ENCODE measurements at regions not wholly inside any gene's neighbourhood (a gene's known extent, or its start where the extent isn't known, plus 50 kb on each side); places are given as distances from the start of the nearest gene placed in this dataset.

- H2AFZ ChIP-seq (ENCODE audit: low read depth, low read length), result no peak overlapping the region
- H3K79me2 ChIP-seq (ENCODE audit: insufficient read depth, low read length), result no peaks in the 10 kb centered on the region
- H3K4me2 ChIP-seq (ENCODE audit: insufficient read depth, low read length), result no peak overlapping the region
- H3K4me1 ChIP-seq (ENCODE audit: insufficient read depth, low read length), result no peaks in the 10 kb centered on the region
- peaks cover 2% of the 10 kb centered on the region for H3K9me3 ChIP-seq (ENCODE audit: insufficient read depth, low read length, severe bottlenecking)
- TF ChIP-seq EZH2 (IDR thresholded peaks at IDR 0.05; ENCODE audit: borderline replicate concordance, low read depth, low read length, severe bottlenecking) (no peak), CTCF (IDR thresholded peaks at IDR 0.05; ENCODE audit: borderline replicate concordance, extremely low read depth, low read length, poor library complexity, severe bottlenecking) (no peak)
- peaks cover 2% of the 10 kb centered on the region for H3K27me3 ChIP-seq (ENCODE audit: insufficient read depth, low read length, poor library complexity)
- H3K9ac ChIP-seq (ENCODE audit: low read depth, low read length), result no peak overlapping the region
- H3K27ac ChIP-seq (ENCODE audit: low read length), result no peak overlapping the region
- H4K20me1 ChIP-seq (ENCODE audit: insufficient read depth, low read length), result no peaks in the 10 kb centered on the region
- H3K4me3 ChIP-seq (ENCODE audit: low read depth in 1 of 2, low read length in 2 of 2), result no peak overlapping the region
- ATAC-seq (ENCODE audit: insufficient read depth, low read depth) (no peak), DNase-seq (no peak)
- no peaks in the 10 kb centered on the region for H3K36me3 ChIP-seq (ENCODE audit: insufficient read depth, low read length)
Observed at GRCh38 chr10:3010334-3010733, 57.0 kb upstream of the PFKP start.

GRCh38 chr10:3009341-3009740, 58.0 kb upstream of the PFKP start:
- Histone ChIP-seq H3K27ac (ENCODE audit: low read length) (no peak overlapping the region), H3K4me2 (ENCODE audit: insufficient read depth, low read length) (no peak overlapping the region), H3K79me2 (ENCODE audit: insufficient read depth, low read length) (no peaks in the 10 kb centered on the region), H3K4me1 (ENCODE audit: insufficient read depth, low read length) (no peaks in the 10 kb centered on the region), H3K36me3 (ENCODE audit: insufficient read depth, low read length) (no peaks in the 10 kb centered on the region), H3K9me3 (ENCODE audit: insufficient read depth, low read length, severe bottlenecking) (peaks cover 2% of the 10 kb centered on the region), H2AFZ (ENCODE audit: low read depth, low read length) (no peak overlapping the region), H3K4me3 (ENCODE audit: low read depth in 1 of 2, low read length in 2 of 2) (no peak overlapping the region), H3K27me3 (ENCODE audit: insufficient read depth, low read length, poor library complexity) (peaks cover 2% of the 10 kb centered on the region), H3K9ac (ENCODE audit: low read depth, low read length) (no peak overlapping the region), H4K20me1 (ENCODE audit: insufficient read depth, low read length) (no peaks in the 10 kb centered on the region)
- no peak for TF ChIP-seq EZH2 (IDR thresholded peaks at IDR 0.05; ENCODE audit: borderline replicate concordance, low read depth, low read length, severe bottlenecking)
- no peak for TF ChIP-seq CTCF (IDR thresholded peaks at IDR 0.05; ENCODE audit: borderline replicate concordance, extremely low read depth, low read length, poor library complexity, severe bottlenecking)
- no peak for DNase-seq
- ATAC-seq (ENCODE audit: insufficient read depth, low read depth), result no peak

DNA sequence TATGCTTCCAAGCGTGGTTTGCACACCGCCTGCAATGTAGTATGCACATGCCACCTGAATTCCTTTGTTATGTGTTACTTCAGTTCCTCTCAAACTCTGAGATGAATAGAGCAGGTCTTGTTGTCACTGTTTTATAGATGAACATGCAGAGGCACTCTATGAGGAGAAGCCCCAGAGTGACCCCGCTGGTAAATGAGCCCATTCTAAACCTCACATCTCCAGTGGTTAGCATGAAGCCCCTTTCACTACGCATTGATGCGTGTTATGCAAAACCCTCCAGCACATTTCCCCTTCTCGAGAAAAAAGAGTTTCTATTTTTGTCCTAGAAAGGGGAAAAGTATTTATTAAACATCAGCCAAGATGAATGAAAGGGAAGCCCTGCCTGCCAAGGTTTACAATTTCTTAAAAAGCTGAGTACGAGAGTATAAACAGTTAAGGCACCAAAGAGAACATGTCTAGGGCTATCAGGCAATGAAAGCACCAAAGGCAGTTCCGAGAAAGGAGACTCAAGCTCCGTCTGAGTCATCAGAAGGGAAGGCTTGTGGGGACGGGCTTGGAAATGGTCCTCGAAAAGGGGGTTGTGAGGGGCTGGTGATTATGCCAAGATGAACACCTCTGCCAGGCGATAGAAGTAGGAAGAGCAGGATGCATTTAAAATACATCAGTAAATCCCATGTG, 58.7 kb upstream of the PFKP start:
- peaks cover 2% of the 10 kb centered on the region for H3K9me3 ChIP-seq (ENCODE audit: insufficient read depth, low read length, severe bottlenecking)
- TF ChIP-seq CTCF (IDR thresholded peaks at IDR 0.05; ENCODE audit: borderline replicate concordance, extremely low read depth, low read length, poor library complexity, severe bottlenecking), result no peak
- TF ChIP-seq EZH2 (IDR thresholded peaks at IDR 0.05; ENCODE audit: borderline replicate concordance, low read depth, low read length, severe bottlenecking), result no peak
- ATAC-seq (ENCODE audit: insufficient read depth, low read depth), result no peak
- H3K27me3 ChIP-seq (ENCODE audit: insufficient read depth, low read length, poor library complexity), result peaks cover 2% of the 10 kb centered on the region
- H2AFZ ChIP-seq (ENCODE audit: low read depth, low read length), result no peak overlapping the region
- no peaks in the 10 kb centered on the region for H4K20me1 ChIP-seq (ENCODE audit: insufficient read depth, low read length)
- no peak overlapping the region for H3K4me3 ChIP-seq (ENCODE audit: low read depth in 1 of 2, low read length in 2 of 2)
- no peak overlapping the region for H3K9ac ChIP-seq (ENCODE audit: low read depth, low read length)
- DNase-seq, result no peak
- no peaks in the 10 kb centered on the region for H3K36me3 ChIP-seq (ENCODE audit: insufficient read depth, low read length)
- no peaks in the 10 kb centered on the region for H3K79me2 ChIP-seq (ENCODE audit: insufficient read depth, low read length)
- H3K4me2 ChIP-seq (ENCODE audit: insufficient read depth, low read length), result no peak overlapping the region
- no peak overlapping the region for H3K27ac ChIP-seq (ENCODE audit: low read length)
- no peaks in the 10 kb centered on the region for H3K4me1 ChIP-seq (ENCODE audit: insufficient read depth, low read length)

Data from DND-41 (cell line).